ENCODE measurements at regions not wholly inside any gene's neighbourhood (a gene's known extent, or its start where the extent isn't known, plus 50 kb on each side); places are given as distances from the start of the nearest gene placed in this dataset.

DNA sequence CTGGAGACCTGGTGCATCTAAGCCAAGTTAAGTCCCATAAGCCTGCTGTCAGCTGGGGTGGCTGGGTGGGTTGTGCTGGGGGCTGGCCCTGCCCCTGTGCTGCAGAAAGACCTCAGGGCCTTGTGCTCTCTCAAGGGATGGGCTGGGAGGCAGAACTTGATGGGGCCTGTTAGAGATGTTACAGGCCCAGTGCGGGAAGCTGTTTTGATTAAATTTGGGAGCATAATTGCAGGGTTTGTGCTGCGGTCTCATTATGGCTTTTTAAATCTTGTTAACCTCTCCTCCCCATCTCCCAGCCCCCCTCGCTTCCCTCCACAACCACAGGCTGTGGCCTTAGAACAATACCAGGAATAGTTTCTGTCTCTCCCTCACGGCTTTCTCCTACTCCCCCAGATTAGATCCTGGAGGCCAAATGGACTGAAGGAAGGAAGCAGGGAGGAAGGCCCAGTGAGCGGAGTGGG, 87.6 kb upstream of the TLE3 start:
- no peak for DNase-seq (ENCODE audit: low read depth)

DNA sequence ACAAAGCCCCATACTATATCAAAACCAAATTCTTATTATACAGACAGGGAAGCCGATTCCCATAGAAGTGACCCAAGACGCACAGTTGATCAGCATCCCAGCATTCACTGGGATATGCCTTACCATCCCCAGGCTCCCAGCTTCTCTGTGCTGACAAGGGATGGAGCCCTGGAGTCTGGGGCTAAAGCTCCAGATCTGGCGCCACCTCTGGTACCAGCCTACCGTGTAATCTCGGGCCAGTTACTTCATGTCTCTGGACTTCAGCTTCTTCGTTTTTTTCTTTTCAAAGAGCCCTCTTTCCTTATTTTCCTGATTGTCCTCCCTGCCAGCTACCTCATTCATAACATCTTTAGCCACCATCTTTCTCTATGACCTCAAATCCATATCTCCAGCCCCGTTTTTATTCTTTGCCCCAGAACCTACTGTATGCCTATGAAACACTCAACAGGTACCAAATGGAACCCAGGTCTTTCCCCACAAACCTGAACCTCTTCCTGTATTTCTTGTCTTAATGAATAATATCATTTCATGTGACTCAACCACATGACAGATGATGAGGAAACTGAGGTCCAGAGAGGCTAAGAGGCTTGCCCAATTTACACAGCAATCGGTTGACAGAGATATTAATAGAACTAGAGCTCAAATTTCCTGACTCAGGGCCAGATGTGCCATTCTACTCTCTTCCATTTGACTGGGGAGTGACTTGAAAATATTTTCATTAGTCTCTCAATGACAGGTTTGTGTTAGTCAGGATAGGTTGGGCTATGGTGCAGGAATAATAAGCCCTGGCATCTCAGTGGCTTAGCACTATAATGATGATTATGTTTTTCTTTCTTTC, 85.4 kb upstream of the TLE3 start:
- DNase-seq (ENCODE audit: low read depth) = no peak

DNA sequence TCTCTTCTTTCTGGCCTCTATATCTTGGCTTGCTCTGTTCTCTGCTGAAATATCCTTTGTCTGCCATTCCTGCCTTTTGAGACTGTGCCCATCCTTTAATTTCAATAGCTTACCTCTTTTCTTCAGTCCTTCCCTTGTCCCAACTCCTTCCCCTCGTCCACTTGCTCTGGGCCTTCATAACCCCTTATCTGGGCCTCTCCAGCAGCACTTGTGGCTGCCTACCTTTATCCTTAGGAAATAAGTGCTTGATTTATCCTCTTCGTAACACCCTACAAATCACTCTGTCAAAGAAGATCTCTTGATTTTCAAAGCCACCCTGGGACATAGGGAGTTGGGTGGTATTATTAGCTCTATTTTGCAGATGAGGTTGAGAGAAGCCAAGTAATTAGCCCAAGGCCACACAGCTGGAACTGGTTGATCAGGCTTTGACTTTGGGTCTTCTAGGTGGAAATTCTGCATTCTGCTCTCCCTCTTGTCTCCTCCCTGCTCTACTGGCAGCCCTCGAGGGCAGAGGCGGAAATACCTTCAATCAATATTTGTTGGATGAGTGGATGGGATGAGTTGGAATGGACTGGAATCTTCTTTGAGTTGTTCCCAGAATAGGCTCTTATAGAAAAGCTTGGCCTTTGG, 84.0 kb upstream of the TLE3 start:
- DNase-seq (ENCODE audit: low read depth) = no peak

DNA sequence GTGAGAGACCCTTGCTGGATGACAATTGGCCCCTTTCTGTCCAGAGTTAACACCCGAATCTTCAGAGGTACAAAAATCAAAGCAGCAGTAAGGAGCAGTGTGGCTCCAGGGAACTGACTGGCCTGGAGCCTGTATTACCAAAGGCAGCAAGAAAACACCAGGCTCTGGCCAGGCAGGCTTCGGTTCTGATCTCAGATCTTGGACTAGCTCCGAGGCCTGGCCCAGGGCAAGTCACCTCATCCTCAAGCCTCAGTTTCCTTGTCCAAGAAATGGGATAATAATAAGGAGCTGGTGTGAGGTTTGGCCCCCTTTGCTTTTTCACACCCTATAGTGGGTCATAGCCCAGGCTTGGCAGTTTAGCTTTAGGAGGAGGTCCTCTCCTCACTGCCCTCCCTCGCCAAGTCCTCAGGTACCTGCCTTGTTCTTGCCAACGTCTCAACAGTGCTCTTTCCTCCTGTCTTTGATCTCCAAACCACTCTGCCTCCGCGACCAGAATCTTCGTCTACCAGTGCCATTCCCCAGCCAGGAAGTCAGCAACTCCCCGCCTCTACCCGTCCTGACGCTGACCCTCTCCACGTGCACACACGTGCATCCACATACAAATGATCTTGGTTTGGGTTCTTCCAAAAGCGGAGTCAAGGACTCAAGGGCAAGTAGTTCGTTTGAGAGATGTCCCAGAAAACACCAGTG, 82.6 kb upstream of the TLE3 start:
- no peak for DNase-seq (ENCODE audit: low read depth)

DNA sequence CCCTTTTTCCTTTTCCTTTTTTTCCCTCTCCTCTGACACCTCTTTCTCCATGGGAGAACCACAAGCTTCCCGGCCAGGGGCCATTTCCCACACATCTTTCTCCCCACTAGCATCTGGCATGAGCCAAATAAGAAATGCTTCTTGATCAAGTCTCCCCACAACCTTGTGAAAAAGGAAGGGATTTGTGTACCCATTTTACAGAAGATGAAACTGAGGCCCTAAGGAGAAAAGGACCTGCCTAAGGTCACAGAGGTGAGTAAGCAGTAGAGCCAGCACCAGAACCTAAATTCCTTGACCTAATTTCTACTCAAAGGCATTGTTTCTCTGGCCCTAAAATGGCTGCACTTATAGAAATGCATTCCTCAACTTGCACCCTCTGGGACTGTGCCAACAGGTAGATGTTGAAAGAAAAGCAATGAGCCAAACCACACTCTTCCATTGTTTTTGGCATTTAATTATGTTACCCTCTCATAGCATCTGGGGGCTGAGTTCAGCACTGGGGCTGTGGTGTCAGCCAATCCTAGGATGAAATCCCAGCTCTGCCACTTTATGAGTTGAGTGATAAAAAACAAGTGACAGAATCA, 81.7 kb upstream of the TLE3 start:
- no peak for DNase-seq (ENCODE audit: low read depth)

DNA sequence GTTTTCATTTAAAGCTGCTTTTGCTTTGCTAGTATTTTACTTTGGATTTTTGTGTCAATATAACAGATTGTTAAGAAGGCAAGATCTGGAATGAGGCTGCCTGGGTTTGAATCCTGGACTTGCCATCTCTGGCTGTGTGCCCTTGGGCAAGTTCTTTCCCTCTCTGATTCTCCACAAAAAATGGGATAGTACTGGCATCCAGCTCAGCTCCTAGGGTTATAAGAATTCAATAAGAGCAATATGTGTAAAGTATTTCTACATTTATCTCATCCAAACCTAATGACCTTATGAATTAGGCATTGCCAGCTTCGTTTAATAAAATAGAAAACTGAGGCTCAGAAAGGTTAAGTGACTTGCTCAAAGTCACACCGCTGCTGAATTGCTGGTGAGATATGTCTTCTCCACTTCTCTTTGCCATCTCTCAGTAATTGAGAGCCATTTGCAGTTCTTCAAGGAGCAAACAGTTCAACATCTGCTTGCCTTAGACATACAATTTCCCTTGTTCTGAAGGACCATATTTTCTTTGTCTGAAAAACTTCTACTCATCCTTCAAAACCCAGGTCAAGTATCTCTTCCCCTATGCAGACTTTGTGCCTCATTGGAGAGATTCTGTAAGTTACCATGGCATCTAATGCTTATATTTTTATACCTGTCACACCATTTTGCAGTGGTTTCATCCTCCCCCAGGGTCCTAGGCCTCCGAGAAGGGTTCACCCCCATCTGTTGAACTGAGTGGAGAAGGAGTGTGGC, 80.8 kb upstream of the TLE3 start:
- DNase-seq (ENCODE audit: low read depth) = no peak

DNA sequence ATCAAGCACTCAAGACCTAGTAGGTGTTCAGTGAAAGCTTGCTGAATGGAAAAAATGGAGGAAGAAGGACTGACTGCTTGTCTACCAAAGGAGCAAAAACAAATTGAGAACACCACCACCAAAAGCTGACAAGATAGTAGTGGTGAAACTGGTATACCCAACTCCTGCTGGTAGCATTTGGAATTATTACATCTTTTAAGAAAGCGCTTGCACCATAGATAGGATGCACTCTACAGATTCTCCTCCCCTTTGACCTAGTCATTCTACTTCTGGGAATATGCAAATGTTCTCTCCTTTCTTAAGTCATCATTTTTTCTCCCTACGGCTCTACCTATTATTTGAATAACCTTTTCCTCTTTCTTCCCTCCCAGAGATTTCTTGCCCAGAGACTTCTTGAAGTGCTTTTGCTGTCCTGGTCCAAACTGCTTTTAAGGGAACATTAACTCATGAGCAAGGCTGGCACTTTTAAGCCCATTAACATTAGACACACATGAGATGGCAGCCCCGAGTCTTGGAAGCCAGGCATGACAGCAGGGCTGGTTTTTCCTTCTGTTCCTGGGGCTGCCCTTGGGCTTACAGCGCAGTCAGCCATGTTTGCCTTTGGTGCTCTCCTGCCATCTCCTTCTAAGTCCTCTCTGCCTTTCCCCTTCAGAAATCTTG, 75.0 kb upstream of the TLE3 start:
- no peak for DNase-seq (ENCODE audit: low read depth)

DNA sequence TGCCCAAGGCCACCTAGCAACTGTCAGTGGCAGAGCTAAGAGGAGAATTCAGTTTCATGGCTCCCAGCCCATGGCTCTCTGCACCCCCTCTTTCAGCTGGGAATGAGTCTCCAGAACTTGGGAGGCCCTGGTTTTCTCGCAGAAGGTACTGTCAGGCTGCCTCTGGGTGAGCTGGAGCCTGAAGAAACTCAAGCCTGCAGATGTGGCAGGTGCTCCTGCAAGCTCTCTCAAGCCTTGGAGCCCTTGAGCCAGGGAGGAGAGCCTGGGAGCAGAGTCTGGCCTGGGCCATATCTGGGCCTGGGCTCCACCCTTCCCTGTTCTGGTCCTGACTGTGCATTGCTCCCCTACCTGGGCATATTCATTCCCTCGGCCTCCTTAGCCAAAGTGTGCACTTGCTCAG, 74.4 kb upstream of the TLE3 start:
- DNase-seq (ENCODE audit: low read depth) = no peak

DNA sequence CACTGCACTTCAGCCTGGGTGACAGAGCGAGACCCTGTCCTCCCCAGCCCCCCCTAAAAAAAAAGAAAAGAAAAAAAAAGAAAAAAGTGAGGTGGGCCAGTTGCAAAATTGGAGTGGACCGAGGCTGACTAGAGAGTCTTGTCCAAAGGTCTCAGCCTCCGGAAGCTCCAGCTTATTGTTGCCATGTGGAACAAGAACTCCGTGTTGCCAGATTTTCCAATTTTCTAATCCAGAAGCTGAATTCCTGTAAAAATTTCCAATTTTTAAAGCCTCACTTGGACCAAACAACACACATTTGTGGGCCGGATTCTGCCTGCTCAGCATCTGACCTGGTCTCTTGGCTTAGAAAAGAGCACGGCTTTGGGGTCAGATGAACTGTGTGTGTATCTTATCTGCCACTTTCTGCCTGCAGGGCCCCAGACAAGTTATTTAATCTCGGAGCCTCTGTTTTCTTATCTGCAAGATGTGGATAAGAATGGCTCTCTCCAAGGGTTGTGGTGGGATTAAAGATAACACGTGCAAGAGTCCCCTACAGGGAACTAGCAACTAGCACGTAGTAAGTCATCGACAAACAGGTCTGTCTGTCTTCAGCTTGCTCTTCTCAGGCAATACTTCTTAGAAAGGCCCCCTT, 73.7 kb upstream of the TLE3 start:
- DNase-seq (ENCODE audit: low read depth) = no peak

DNA sequence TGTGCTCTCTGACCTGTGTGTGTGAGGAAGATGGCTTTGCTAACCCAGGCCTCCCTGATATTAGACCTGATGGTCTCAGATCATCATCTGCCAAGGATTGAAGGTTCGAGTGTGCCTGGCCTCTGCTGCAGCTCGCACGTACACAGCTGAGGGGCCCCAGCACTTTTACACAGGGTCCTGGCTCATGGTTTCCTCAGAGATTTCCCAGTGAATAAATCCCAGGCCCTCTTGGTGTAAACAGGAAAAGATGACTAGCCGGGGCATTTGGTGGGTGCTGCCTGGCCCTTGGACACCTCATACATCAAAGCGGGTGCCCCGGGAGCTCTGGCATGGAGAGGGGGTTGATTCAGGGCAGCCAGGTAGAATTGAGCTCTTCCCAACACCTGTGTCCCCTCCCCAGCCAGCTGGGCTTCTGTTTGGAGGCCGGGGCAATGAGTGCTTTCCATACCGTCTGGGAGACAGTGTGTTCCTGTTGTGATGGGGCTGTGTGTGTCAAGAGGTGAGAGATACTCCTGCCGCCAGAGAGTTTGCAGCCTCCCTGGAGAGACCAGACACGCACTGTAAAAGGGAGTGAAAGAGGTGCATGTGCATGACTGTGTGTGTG, 72.5 kb upstream of the TLE3 start:
- no peak for DNase-seq (ENCODE audit: low read depth)

DNA sequence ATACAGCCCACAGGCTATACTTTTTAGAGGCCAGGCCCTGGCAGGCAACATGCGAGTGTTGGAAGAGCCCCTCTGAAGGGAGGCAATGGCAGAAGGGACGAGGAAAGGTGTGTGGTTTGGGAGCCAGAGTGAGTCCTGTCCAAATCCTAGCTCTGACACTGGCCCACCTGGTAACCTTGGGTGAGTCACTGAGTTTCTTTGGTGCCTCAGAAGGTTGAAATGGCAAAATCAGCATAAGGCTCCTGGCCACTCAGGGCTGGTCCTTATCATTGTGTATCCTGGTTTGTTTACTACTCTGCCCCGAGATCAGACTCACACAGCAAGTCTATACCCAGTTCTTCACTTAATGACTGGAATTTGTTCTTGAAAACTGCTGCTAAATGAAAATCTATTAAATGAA, 71.4 kb upstream of the TLE3 start:
- DNase-seq (ENCODE audit: low read depth) = no peak

DNA sequence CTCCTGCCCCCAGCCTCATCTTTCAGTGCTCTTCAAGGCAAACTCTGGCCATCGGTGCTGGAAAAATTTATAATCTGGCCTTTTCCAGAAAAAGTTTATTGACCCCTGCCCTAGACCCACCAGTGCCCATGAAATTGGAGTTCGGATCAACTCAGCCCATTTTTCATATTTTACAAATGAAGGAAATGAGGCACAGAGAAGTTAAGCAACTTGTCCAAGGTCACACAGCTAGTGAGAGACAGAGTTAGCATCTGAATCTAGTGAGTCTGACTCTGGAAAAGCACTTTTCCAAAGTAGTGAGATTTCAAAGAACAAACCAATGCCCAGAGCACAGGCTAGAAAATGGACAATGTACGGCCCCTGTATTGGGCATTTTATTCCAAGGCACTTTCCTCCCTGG, 69.4 kb upstream of the TLE3 start:
- no peak for DNase-seq (ENCODE audit: low read depth)

DNA sequence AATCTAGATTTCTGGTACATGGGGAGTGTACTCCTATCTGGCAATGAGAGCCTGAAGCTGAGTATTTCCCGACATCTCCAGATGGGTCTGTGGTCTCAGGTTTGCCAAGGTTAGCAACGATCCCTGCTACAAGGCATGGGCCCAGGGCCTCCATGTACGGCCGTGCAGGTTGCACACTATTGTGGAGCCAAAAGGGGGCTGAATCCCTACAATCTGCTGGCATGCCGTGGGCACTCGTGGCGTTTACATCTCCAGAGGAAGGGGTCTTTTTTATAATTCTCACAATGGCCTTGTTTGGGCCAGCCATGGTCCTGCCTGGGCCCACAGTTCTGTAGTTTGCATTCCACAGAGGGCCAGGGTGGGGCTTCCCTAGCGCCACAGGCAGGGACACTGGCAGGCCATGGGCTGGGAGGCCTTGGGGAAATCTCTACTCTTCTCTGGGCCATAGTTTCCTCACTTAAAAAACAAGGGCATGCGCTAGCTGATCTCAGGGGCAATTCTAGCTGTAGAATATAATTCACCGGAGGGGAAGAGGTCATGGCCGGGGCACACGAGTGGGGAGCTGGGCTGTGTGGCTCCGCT, 68.9 kb upstream of the TLE3 start:
- DNase-seq (ENCODE audit: low read depth) = no peak

DNA sequence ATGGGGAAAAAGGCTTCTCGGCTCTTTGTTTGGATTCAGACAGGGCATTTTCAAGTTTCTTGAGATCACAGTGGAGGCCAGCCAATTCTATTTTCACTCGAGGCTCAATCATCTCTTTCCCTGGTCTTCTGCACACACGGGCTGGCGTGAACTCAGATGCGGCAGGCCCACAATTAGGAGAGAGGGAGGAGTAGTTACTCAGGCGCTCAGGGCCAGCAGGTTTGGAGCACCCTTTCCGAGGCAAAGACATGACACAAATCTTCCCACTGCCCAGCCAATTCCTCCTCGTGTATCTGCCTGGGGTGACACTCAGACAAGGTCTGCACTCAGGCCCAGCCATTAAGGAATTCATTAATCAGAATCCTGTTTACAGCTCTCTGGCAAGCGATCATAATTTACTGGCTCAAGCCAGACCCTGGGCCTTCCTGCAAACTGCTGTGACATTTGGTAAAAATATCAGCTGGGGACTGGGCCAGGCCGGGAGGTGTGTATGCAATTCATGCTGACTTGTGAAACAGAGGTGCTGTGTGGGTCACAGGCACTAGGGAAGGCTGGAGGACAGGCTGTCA, 68.1 kb upstream of the TLE3 start:
- no peak for DNase-seq (ENCODE audit: low read depth)

DNA sequence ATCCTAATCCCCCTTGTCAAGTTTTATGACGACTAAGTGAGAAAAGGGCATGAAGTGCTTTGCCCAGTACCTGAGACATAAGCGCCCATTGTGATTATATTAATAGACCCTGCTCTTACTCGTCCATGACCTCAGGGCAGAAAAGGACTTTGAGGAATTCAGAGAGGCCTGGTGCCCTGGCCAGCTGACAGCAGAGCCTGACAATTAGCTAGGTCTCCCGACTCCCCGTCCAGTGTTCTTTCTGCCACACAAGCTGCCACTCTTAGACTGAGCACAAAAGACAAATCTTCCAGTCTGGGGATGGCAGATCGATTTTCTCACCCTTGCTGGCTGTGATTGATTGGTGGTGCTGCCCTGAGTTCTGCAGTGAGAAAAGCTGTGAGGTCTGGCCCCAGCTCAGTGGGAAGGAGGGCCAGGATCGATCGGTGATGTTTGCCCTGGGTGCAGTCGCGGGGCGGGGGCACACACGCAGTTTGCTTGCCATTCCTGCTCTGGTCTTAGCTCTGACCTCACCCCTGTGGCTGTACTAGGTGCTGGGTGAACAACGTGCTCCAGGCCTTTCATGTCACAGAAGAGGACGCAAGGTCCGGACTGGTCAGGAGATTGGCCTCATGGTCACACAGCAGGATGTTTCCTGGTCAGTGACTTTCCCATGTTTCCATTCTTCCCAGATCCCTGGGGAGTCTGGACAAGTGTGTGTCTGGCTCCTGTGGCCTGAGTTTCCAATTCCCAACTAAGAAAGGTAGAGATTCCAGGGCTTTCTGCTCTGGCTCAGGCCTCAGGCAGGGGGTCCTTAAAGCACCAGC, 67.4 kb upstream of the TLE3 start:
- DNase-seq (ENCODE audit: low read depth) = no peak

DNA sequence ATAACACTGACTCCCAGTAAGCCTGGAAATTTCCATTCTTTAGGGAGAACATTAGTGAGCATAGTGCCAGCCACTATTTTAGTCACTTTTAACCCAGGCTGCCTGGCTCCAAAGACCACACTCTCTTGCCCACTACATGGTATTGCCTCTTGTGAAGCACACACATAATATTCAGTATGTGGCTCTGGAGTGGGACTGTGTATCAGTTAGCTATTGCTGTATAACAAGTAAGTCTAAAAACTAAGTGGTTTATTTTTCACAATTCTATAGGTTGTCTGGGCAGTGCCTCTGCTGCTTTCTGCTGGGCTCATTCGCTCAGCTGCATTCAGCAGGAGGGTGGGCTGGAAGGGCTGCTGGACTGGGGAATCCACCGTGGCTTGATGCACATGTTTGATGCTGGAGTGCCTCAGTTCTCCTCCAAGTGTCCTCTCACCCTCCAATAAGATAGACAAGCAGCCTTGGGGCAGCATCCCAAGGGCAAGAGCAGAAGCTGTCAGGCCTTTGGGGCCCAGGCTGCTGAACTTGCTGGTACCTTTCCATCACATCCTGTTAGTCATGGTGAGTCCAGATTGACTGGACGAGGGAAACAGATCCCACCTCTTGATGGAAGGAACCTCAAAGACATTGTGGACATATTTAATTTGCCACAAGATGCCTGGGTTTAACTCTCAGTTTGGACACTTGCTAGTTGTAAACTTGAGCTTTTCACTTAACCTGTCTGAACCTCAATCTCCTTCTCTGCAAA, 66.6 kb upstream of the TLE3 start:
- no peak for DNase-seq (ENCODE audit: low read depth)

DNA sequence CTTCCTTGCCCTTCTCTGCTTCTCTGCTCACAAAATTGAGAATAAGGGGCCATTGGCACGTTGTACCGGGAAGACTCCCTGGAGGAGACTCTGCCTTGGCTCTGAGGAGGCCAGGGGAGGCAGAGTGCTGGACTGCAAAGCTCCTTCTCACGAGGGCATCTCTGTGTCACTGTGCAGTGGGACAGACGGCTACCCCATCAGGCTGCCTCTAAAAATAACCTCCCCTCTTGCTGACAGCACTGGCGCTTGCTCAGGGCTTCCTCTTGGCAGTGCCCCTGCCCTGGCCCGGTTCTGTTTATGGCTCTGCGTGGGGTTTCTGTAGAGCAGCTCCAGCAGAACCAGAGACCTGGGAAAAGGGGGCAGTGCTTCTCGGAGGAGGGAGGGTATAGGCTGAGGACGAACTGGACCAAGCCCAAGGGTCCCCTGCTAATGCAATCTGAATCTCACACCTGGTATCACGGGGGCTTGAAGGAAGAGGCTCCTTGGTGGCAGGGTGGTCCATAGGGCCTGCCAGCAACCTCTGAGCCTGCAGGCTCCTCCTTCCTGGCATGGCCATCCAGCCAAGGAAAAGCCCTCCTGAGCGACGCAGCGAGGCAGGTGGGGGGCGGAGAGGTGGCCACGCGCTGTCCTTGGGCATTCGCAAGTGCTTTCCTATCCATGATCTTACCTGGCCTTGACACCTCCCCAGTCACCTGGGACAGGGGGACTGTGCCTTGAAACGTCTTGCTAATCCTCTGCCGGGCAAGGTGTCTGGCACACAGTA, 63.3 kb upstream of the TLE3 start:
- DNase-seq (ENCODE audit: low read depth) = no peak

DNA sequence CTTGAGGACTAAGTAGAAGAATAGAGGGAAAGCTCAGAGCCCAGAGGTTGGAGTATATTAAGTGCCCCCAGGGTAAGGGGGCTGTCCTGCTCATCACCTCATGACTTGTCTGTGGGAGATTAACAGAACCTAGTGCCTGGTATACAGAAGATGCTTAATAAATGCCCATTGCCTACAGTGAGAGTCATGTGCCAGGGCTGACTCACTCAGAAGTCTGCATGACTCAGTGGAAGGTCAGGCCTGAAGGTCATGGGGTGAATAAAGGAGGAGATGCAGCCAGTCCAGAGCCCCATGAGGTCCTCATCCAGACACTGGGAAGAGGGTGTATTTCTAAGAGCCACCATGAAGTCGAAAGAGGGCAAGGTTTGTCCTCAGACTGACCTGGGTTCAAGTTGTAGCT, 62.5 kb upstream of the TLE3 start:
- DNase-seq (ENCODE audit: low read depth) = no peak
